GM21737 (cell line): ENCODE measurements at regions not wholly inside any gene's neighbourhood (a gene's known extent, or its start where the extent isn't known, plus 50 kb on each side); places are given as distances from the start of the nearest gene placed in this dataset.
"Not testable (repeated sequence)": the region's sequence is repeated elsewhere in the genome, so short reads cannot be mapped to it uniquely, and the experiment has no call there.

Experiments used
- ATAC-seq: cut with Tn5 transposase; IDR thresholded peaks from one replicate; pipeline ENCODE4 v1.9.1; 2021; ENCODE audit warnings: mild to moderate bottlenecking, moderate library complexity; ENCODE audit not compliant: unreplicated experiment

DNA sequence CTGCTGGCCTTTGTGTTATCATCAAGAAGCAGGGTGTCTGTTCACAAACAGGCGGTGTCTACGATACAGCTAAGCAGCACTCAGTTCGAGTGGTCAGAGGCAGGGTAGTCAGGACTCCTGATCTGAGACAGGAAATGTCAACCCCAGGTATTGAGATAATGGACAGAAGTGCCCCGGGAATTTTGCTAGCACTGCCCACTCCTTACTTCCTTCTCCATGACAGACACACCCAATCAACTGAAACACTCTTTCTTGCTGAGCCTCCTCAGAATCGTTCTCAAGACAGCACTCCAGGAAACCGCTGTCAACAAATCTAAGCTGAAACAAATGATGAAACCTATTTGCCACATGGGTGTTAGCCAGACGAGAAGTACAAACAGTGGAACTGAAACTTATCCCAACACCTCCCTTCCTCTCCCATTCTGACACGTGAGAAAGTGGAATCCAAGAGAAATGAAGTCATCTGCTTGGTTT, 109.3 kb downstream of the GTF2IRD2B start:
- not testable (repeated sequence) for ATAC-seq

DNA sequence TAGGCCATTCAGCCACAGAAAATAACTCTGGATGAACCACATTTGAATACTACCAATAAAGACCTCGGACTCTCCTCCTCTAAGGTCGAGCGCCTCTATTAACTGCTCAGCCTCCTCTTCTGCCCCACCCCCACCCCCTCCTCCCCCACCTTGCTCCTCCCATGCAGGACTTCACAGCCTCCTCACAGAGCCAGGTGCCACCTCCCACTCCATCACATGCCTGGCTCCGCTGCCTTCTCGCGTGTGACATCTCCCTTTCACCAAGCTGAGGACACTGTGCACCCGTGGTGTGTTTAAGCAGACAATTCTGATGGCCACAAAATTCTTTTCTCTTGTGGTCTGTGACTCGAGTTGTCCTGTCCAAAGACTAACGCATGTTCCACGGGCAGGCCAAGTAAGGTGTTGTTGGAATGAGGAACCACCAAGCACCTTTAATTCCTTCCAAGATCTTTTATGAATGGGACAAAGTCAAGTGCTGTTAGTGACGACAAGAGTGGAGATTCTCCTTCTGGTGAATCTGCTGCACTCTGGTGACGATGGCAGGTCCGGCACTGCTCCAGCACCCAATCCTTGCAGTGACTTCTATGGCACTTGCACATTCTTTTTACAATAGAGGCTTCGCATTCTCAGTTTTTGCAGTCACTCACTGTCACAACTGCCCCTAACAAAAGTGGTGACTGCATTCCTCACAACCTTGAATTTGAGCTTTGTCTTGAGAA, 113.1 kb downstream of the GTF2IRD2B start:
- ATAC-seq, result not testable (repeated sequence)

DNA sequence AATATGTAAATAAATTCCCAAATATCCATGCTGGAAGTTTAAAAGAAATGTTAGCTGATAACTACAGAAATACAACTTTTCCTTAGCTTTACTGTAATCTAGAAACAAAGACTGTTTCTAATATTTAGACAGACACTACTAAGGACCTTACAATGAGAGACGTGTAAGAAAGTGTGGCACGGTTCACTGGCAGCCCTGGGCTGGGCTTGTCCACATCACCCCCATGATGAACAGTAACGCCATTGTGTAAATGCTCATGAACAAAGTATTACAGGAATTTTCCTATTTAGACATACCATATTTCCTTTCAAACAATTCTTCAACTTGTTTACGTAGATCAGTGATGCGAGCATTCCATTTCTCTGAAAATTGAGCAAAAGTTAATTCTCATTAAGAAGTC, 123.1 kb downstream of the GTF2IRD2B start:
- ATAC-seq, result not testable (repeated sequence)

DNA sequence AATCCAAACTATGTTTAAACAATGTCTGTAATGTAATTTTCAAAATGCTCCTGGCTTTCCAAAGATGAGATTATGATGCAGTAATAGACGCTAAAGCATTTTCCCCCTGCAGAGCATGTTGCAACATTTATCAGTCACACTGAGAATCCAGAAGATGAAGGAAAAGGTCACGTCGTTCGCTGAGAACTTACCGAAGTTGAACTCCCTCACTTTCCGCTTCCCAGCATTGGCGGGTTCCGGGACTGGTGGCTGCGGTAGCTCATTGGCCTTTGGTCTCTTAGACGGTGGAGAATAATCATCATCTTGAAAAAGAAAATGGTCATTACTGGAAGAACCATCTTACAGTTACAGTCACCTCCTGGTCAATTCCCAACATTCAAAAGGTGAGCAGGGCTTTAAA, 124.6 kb downstream of the GTF2IRD2B start:
- ATAC-seq, result not testable (repeated sequence)

DNA sequence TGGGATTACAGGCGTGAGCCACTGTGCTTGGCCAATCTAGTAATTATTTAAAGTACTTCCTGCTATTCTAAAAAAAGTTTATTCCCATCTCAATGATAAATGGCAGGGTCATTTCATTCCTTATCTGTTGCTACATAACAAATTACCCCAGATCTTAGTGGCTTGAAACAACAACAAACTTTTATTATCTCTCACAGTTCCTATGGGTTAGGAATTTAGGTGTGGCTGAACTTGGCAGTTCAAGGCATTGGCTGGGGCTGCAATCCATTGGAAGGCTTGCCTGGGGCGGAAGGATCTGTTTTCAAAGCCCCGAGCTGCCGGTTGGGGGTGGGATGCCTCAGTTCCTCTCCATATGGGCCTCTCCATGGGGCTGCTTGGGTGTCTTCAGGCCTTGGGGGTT, 133.7 kb downstream of the GTF2IRD2B start:
- ATAC-seq, result not testable (repeated sequence)

DNA sequence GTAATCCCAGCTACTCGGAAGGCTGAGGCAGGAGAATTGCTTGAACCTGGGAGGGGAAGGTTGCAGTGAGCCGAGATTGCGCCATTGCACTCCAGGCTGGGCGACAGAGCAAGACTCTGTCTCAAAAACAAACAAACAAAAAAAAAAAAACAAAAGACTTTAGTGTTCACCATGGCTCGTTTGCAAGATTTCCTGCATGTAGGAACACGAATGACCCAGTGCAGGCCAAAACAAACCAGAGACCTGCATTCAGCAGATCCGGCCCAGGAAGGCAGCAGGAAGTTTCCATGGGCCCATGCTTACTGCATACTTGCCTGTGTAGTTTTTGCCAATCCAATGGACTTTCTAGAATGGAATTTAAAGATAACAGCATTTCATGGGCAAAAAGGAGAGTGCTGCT, 137.2 kb downstream of the GTF2IRD2B start:
- ATAC-seq, result not testable (repeated sequence)

DNA sequence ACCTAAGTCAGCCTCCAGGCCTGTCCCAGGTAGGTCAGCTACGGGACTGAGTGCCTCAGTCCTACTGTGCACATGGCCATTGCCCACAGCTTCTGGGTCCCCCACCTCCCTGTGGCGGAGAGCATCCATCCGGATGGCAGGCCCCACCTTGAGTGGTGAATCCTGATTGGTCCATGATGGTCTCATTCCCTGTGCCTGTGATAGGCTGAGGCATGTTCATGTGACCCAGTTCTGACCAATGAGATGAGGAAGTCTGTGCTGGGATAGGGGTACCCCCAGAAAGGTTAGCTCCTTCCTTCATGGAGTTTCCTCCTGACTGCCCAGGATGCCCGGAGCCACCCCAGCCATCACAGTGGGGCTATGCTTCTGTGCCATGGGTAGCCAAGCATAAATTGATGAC, 138.2 kb downstream of the GTF2IRD2B start:
- not testable (repeated sequence) for ATAC-seq

DNA sequence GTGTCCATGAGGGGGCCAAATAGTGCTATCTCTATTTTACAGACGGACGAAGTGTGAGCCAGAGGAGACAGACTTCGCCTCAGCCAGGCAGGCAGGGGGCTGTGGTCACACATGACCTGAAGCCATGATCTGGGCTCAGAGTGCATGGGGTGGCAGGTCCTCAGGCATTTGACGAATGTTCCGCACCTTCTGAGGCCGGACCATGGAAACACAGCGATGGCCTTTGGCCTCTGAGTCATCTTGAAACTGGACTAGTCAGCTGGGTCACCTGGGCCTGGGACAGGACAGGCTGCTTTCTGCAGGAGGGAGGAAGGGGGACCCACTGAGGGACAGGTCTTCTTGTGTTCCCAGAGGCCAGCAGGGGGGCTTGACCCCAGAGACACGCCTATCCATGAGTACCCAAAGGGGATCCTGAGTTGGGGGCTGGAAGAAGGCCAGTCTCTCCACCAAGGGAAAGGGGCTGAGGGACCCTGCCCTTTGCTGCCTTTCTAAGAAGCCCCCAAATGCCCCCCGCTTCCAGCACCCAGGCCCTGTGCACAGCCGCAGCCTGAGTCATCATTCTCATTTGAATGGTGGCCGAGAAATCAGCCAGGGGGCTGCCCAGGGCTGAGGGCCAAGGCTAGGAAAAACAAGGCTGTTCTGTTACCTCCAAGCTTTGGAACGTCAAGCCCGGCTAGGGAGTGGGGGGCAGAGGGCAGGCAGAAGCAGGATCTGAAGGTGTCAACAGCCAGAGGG, 142.9 kb downstream of the GTF2IRD2B start:
- ATAC-seq, result not testable (repeated sequence)

DNA sequence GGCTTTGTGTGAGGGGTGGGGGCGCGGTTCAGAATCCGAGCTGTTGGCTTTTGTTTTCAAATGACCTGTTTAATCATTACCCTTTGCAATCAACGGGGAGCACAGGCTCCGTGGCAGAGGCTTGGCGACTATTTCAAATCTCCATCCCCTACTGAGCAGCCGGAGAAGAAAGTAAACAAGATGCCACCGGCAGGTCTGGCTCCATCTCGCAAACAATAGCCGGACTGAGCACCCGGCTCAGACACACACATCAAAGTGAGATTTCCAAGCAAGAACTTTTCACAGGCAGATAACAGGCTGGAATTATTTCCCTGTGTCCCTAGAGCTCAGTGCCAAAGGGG, 143.4 kb downstream of the GTF2IRD2B start:
- not testable (repeated sequence) for ATAC-seq

DNA sequence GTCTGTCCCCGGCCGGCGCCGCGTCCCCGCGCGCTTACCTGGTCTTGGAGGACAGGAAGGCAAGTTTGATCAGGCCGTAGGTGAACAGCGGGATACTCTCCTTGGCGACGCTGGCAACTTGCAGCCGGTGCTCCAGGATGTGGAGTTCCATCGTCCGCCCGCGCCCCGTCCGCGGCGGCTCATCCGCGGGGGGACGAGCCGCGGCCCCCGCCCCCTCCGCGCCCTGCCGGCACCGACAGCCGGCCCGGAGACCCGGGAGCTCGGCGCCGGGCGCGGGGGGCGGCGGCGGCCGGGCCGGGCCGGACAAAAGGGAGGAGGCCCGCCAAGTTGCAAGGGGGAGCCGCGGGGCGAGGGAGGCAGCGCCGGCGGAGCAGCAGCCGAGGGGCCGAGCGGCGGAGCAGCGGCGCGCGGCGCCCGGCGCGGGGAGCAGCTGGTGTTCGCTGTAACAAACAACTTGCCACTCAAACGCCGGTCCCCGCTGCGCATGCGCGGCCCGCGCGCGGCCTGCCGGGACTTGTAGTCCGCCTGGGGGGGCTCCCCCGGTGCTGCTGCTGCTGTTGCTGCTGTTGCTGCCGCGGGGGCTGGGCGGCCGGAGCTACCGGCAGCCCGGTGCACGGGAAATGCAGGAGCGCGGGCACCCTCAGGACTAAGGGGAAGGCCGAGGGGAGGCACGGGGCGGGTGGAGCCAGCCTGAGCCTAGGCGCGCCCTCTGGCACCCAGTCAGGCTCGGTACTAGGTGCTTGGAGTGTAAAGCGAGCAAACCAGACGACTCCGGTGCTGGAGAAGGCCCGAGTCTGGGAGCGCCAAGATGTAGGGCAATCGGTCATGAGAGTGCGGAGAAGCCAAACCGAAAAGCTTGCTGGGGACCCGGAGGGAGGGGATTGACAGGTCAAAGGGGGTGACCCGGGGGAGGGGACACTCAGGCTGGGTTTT, 145.1 kb downstream of the GTF2IRD2B start:
- peak; percentile 72 for ATAC-seq

DNA sequence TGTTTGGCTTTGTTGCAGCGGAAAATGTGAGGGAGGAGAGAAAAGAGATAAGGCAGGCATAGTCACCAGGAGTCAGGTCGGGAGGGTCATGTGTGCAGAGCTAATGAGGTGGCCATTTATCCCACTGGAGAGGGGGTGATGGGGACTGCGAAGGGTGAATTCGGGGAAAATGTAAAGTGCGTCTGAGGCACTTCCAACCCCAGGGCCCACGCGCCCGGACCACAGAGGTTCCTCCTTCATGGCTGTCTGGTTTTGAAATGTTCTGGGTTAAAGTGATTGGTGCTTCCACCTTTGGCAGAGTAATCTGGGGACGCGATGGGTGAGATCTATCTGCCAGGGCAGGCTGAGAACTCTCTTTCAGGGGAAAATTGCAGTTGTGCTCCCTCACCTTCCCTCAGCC, 145.9 kb downstream of the GTF2IRD2B start:
- not testable (repeated sequence) for ATAC-seq

DNA sequence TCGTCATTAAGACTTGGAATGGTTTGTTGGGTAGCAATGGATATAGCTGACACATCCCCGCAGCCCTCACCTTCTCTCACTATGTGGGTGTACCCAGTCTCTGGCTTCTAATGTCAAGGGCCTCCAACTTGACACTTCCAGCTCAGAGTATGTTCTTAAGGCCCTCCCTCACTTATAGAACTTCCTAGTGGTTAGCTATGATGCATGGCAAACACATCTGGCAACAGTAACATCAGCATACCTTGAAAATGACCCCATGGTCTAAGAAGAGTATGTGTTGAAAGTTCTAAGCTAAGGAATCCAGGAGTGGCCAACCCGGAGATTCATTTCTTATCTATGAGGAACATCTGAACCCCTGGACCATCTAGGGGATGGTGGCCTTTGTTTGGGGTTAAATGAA, 151.2 kb downstream of the GTF2IRD2B start:
- not testable (repeated sequence) for ATAC-seq

DNA sequence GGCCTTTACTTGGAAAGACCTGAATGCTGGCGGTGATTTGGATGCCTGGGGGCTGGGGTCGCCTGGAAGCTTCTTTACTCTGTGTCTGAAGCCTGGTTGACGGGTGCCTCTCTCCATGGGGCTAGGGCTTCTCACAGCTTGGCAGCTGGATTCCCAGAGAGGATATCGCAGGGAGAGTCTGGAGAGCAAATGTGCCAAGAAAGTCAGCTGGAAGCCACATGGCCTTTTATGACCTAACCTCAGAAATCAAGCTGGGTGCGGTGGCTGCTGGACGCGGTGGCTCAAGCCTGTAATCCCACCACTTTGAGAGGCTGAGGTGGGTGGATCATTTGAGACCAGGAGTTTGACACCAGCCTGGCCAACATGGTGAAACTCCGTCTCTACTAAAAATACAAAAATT, 147.2 kb upstream of the TRIM73 start:
- not testable (repeated sequence) for ATAC-seq

DNA sequence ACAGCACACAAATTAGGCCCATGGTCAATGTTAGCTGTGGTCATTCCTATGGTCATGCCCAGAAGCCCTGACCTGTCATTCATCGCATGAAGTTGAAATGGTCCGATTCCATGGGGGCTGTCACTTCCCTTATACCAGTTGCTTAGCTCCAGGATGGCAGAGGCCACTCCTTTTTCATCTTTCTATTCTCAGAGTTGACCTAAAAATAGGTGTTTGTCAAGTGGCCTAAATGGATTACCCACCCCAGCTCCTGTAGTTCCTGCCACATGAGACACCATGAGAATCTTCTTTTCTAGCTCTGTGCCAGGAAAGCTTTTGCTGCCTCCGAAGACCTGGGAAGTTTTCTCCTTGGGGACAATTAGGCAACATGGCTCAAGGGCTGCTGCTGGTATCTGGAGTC, 141.2 kb upstream of the TRIM73 start:
- ATAC-seq, result not testable (repeated sequence)

DNA sequence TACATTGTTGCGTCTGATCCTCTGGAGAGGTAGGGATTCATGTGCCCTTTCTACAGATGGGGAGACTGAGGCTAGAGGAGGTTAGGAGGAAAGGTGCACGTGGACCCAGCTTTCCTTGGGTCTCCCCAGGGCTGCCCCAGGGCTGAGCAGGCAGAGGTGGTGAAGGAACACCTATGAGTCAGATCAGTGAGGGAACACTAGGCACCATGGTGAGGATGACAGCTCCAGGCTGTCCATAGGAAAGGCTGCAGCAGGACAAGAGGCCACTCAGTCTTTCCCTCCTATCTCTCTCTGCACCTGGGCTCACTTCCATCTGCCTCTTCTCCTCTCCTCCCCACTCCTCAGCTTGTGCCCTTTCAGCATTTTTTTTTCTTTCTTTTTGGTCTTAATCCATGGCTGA, 138.0 kb upstream of the TRIM73 start:
- not testable (repeated sequence) for ATAC-seq

DNA sequence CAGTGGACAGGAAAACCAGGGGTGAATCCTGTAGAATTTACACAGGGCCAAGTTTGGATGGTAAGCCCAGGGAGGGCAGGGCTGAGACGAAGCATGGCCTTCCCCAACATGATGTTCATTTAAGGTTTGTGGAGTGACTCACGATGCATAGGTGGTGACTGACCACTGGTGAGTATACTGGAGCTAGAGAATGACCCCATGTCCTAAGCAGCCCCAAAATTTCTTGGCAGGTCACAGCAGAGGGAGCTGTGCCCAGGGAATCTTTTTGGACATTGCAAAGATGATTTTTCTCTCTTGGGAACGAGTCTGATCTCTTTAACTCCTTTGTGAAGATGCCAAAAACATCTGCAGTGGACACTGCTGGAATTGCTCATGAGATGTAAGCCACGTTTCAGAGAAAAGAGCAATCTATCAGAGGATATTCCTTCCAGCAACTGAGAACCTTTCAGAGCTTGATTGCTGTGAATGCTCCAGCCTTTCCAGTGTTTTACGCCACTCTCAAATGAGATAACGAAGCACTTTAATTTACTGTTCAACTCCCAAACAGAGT, 135.9 kb upstream of the TRIM73 start:
- ATAC-seq, result not testable (repeated sequence)

DNA sequence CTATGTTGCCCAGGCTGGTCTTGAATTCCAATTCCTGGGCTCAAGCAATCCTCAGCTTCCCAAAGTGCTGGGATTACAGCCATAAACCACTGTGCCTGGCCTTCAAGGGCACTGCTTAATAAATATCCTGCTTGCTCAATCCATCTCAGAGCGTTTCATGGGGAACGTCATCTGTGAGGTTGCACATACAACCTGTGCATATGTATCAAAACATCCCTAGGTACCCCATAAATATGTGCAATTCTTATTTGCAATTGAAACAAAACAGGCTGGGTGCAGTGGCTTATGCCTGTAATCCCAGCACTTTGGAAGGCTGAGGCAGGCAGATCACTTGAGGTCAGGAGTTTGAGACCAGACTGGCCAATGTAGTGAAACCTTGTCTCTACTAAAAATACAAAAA, 133.8 kb upstream of the TRIM73 start:
- not testable (repeated sequence) for ATAC-seq

DNA sequence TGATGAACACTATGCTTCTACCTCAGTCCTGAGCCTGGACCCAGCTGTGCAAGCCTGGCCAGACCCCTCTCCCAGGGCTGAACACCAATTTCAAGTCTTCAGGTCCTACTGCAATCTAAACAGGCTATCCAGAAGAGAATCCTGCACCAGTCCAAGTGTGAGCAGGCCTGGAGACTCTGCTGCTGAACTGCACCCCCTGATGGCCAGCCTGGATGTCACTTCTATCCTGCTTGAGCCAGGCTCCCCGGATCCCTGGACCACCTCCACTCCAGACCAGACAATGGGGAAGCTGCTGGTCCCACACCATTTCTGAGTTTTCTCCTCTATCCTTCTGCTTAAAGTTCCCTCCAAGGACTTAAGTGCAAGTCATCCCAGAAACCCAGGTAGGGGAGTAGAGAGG, 127.3 kb upstream of the TRIM73 start:
- not testable (repeated sequence) for ATAC-seq

DNA sequence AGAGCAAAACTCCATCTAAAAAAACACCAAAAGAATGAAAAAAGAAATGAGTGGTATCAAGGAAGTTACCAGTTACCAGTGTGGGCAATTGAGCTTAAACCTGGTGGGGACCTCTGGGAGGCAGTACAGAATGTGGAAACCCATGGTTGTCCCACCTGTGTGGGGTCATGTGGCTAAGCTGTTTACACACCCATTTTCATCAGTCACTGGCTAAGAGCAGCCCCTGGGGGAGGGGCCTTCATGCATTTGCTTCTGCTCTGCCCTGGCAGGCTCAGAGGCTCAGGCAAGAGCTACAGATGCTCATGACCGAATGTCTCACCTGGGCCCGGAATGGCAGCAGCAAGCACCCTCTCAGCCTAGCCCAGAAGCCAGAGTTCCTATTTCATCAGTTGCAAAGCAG, 126.3 kb upstream of the TRIM73 start:
- ATAC-seq, result not testable (repeated sequence)

DNA sequence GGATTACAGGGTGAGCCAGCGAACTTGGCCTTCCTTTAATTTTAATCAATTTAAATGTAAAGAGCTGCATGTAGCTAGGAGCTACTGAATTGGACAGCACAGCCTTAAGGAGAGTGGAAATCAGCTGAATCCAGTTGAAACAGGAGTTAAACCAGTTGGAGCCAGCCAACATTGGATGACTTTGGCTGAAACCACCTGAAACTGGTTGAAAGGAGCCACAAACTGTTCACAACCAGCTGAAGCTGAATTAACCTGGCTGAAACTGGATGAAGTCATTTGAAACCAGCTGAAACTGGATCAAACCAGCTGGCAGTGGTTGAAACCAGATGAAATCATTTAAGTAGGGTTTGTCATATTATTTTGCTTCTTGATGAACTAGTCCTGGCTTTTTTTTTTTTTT, 121.3 kb upstream of the TRIM73 start:
- ATAC-seq, result not testable (repeated sequence)
